ENCODE measurements at regions not wholly inside any gene's neighbourhood (a gene's known extent, or its start where the extent isn't known, plus 50 kb on each side); places are given as distances from the start of the nearest gene placed in this dataset.
A peak's percentile ranks its signal among the peaks of the same experiment; 100 is the strongest.

GRCh38 chr12:87841935-87842334 is 187.3 kb downstream of the C12orf50 start:
- no peak for DNase-seq (ENCODE audit: low spot score)

- peak; percentile 61 for DNase-seq (ENCODE audit: low spot score)
Observed at GRCh38 chr12:87836190-87836589, 193.0 kb downstream of the C12orf50 start.

- no peak for DNase-seq (ENCODE audit: low spot score)
Observed at GRCh38 chr12:87828382-87828973, 200.7 kb downstream of the C12orf50 start.

- DNase-seq (ENCODE audit: low spot score): no peak
Observed at GRCh38 chr12:87827638-87828264, 201.4 kb downstream of the C12orf50 start.

GRCh38 chr12:87822923-87823322 is 206.3 kb downstream of the C12orf50 start:
- DNase-seq (ENCODE audit: low spot score): no peak

GRCh38 chr12:87820524-87821202 is 208.5 kb downstream of the C12orf50 start:
- DNase-seq (ENCODE audit: low spot score): no peak

- no peak for DNase-seq (ENCODE audit: low spot score)
Observed at GRCh38 chr12:87818441-87818840, 210.8 kb downstream of the C12orf50 start.

GRCh38 chr12:87815771-87816585 is 213.2 kb downstream of the C12orf50 start:
- no peak for DNase-seq (ENCODE audit: low spot score)

- no peak for DNase-seq (ENCODE audit: low spot score)
Observed at GRCh38 chr12:87814625-87815024, 214.6 kb downstream of the C12orf50 start.

- no peak for DNase-seq (ENCODE audit: low spot score)
Observed at GRCh38 chr12:87813476-87814234, 215.5 kb downstream of the C12orf50 start.

- no peak for DNase-seq (ENCODE audit: low spot score)
Observed at GRCh38 chr12:87812681-87813080, 216.5 kb downstream of the C12orf50 start.

GRCh38 chr12:87812030-87812429 is 217.2 kb downstream of the C12orf50 start:
- no peak for DNase-seq (ENCODE audit: low spot score)

GRCh38 chr12:87809916-87810315 is 219.3 kb downstream of the C12orf50 start:
- no peak for DNase-seq (ENCODE audit: low spot score)

- DNase-seq (ENCODE audit: low spot score): no peak
Observed at GRCh38 chr12:87807086-87807485, 222.1 kb downstream of the C12orf50 start.

GRCh38 chr12:87806310-87806709 is 222.9 kb downstream of the C12orf50 start:
- DNase-seq (ENCODE audit: low spot score): no peak

- no peak for DNase-seq (ENCODE audit: low spot score)
Observed at GRCh38 chr12:87804386-87804785, 224.8 kb downstream of the C12orf50 start.

- DNase-seq (ENCODE audit: low spot score): no peak
Observed at GRCh38 chr12:87802721-87803011, 226.5 kb downstream of the C12orf50 start.

- peak; percentile 28 for DNase-seq (ENCODE audit: low spot score)
Observed at GRCh38 chr12:87801860-87802720, 227.1 kb downstream of the C12orf50 start.

GRCh38 chr12:87796961-87797516 is 232.2 kb downstream of the C12orf50 start:
- no peak for DNase-seq (ENCODE audit: low spot score)

- no peak for DNase-seq (ENCODE audit: low spot score)
Observed at GRCh38 chr12:87795555-87795954, 233.6 kb downstream of the C12orf50 start.
